HG03460 (cell line): ENCODE measurements at regions not wholly inside any gene's neighbourhood (a gene's known extent, or its start where the extent isn't known, plus 50 kb on each side); places are given as distances from the start of the nearest gene placed in this dataset.
A peak's percentile ranks its signal among the peaks of the same experiment; 100 is the strongest.
"Not testable (repeated sequence)": the region's sequence is repeated elsewhere in the genome, so short reads cannot be mapped to it uniquely, and the experiment has no call there.

Experiments used
- ATAC-seq: cut with Tn5 transposase; IDR thresholded peaks from one replicate; pipeline ENCODE4 v1.9.1; 2021; ENCODE audit not compliant: unreplicated experiment

GRCh38 chr1:208980605-208981004 lies 602.9 kb upstream of the CAMK1G start:
- ATAC-seq, result no peak

- no peak for ATAC-seq
Measured at GRCh38 chr1:208985231-208985630, 598.3 kb upstream of the CAMK1G start.

- ATAC-seq, result peak; percentile 99
Measured at GRCh38 chr1:208988811-208989222, 594.7 kb upstream of the CAMK1G start.

GRCh38 chr1:208990456-208990855 lies 593.1 kb upstream of the CAMK1G start:
- no peak for ATAC-seq

- ATAC-seq, result not testable (repeated sequence)
Measured at GRCh38 chr1:208997053-208997452, 586.5 kb upstream of the CAMK1G start.

GRCh38 chr1:208997726-208998312 lies 585.7 kb upstream of the CAMK1G start:
- ATAC-seq, result no peak

GRCh38 chr1:209008586-209008985 lies 574.9 kb upstream of the CAMK1G start:
- ATAC-seq, result no peak

GRCh38 chr1:209010475-209011230 lies 572.9 kb upstream of the CAMK1G start:
- no peak for ATAC-seq

GRCh38 chr1:209012443-209013196 lies 570.9 kb upstream of the CAMK1G start:
- ATAC-seq, result no peak

GRCh38 chr1:209015092-209015491 lies 568.4 kb upstream of the CAMK1G start:
- ATAC-seq, result no peak

GRCh38 chr1:209021622-209022021 lies 561.9 kb upstream of the CAMK1G start:
- ATAC-seq, result no peak

GRCh38 chr1:209023790-209024189 lies 559.7 kb upstream of the CAMK1G start:
- no peak for ATAC-seq

GRCh38 chr1:209029737-209030136 lies 553.8 kb upstream of the CAMK1G start:
- ATAC-seq, result no peak

GRCh38 chr1:209030454-209031167 lies 552.9 kb upstream of the CAMK1G start:
- no peak for ATAC-seq

- no peak for ATAC-seq
Measured at GRCh38 chr1:209037064-209037463, 546.5 kb upstream of the CAMK1G start.

GRCh38 chr1:209038316-209038715 lies 545.2 kb upstream of the CAMK1G start:
- no peak for ATAC-seq

GRCh38 chr1:209038735-209039134 lies 544.8 kb upstream of the CAMK1G start:
- ATAC-seq, result no peak

- ATAC-seq, result no peak
Measured at GRCh38 chr1:209040351-209040750, 543.2 kb upstream of the CAMK1G start.

GRCh38 chr1:209041927-209042326 lies 541.6 kb upstream of the CAMK1G start:
- ATAC-seq, result no peak

GRCh38 chr1:209042413-209042812 lies 541.1 kb upstream of the CAMK1G start:
- ATAC-seq, result no peak

GRCh38 chr1:209045331-209046057 lies 538.0 kb upstream of the CAMK1G start:
- no peak for ATAC-seq
